BJ (cell line): ENCODE measurements at regions not wholly inside any gene's neighbourhood (a gene's known extent, or its start where the extent isn't known, plus 50 kb on each side); places are given as distances from the start of the nearest gene placed in this dataset.

Experiments
- CTCF ChIA-PET: fragments of 350-600 bp; formaldehyde crosslinking; extraction: SDS; loops from one replicate; lab custom pipeline; 2021; ENCODE audit warnings: antibody characterized with exemption, inconsistent platforms; lab: Yijun Ruan, JAX
- POLR2A ChIA-PET: fragments of 300-600 bp; sonication (Branson Sonifier 250); formaldehyde crosslinking; extraction: SDS; loops from one replicate; lab custom pipeline; 2021; ENCODE audit warnings: antibody characterized with exemption; lab: Charles Lee
- DNase-seq: peaks from one replicate; pipeline ENCODE4 v3.0.0-alpha.2; 2011; ENCODE audit warnings: low read depth
- H3K27me3 ChIP-seq: 2 replicates; pipeline ENCODE4 v1.6.0; 2011; ENCODE audit warnings: low read length; ENCODE audit not compliant: control insufficient read depth, insufficient read depth
- H3K36me3 ChIP-seq: 2 replicates; pipeline ENCODE4 v1.5.1; 2011; ENCODE audit warnings: low read length; ENCODE audit not compliant: control insufficient read depth, insufficient read depth
- H3K4me3 ChIP-seq: 2 replicates; pipeline ENCODE4 v1.5.1; 2011; ENCODE audit warnings: low read depth, mild to moderate bottlenecking, control low read depth, low read length
- TF ChIP-seq, protein P1 (sequence below): IDR thresholded peaks from 2 replicates; pipeline ENCODE4 v1.5.1; 2011; ENCODE audit warnings: low read depth, mild to moderate bottlenecking, control low read depth, inconsistent platforms, low read length, moderate library complexity; ENCODE audit not compliant: insufficient read depth

DNA sequence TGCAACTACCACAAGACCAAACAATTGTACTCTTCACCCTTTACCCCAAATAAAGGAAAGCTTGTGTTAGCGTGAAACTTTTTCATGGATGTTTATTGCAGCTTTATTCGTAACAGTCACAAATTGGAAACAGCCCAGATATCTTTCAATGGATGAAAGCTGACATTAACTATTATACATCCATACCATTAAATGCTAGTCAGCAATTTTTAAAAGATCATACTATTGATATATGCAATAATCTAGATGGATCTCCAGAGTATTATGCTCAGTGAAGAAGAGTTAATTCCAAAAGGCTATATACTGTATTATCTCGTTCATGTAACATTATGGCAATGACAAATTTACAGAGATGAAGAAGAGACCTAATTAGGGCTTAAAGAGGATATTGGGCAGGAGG, 1491.2 kb upstream of the CDH8 start:
- CTCF ChIA-PET, result no interaction called here
- POLR2A ChIA-PET, result no interaction called here
- DNase-seq, result no peak
- Histone ChIP-seq H3K36me3 (no peaks in the 10 kb centered on the region), H3K4me3 (no peak overlapping the region), H3K27me3 (no peaks in the 10 kb centered on the region)
- TF ChIP-seq, protein P1, sequence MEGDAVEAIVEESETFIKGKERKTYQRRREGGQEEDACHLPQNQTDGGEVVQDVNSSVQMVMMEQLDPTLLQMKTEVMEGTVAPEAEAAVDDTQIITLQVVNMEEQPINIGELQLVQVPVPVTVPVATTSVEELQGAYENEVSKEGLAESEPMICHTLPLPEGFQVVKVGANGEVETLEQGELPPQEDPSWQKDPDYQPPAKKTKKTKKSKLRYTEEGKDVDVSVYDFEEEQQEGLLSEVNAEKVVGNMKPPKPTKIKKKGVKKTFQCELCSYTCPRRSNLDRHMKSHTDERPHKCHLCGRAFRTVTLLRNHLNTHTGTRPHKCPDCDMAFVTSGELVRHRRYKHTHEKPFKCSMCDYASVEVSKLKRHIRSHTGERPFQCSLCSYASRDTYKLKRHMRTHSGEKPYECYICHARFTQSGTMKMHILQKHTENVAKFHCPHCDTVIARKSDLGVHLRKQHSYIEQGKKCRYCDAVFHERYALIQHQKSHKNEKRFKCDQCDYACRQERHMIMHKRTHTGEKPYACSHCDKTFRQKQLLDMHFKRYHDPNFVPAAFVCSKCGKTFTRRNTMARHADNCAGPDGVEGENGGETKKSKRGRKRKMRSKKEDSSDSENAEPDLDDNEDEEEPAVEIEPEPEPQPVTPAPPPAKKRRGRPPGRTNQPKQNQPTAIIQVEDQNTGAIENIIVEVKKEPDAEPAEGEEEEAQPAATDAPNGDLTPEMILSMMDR, result no peak

DNA sequence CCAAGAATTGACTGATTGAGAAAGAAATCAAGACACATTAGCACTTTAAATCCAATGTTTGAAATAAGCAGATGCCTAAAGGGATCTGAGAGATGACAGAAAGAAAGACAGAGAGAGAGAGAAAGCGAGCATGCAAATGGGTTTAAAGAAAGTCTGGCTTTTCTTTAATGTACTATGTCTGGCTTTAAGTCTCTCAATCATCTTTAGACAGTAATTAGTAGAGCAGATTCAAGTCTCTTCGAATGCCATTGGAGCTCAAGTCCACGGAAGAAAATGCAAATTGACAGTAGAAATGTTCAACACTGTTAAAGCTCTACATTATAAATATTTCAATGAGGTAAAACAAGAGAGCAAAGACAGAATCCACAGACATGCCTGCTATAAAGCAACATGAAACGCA, 1480.2 kb upstream of the CDH8 start:
- CTCF ChIA-PET, result no interaction called here
- Histone ChIP-seq H3K4me3 (no peak overlapping the region), H3K36me3 (no peaks in the 10 kb centered on the region), H3K27me3 (no peaks in the 10 kb centered on the region)
- POLR2A ChIA-PET, result no interaction called here
- TF ChIP-seq, protein P1, result no peak
- no peak for DNase-seq

DNA sequence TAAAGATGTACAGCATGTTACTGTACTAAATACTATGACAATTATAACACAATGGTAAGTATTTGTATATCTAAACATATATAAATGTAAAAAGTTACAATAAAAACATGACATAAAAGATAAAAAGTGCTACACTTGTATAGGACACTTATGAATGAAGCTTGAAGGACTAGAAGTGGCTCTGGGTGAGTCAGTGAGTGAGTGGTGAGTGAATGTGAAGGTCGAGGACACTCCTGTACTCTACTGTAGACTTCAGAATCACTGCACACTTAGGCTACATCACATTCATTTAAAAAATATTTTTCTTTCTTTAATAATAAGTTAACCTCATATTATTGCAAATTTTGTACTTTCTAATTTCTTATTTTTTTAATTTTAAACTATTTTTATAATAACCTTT, 1476.7 kb upstream of the CDH8 start:
- H3K36me3 ChIP-seq, result no peaks in the 10 kb centered on the region
- POLR2A ChIA-PET, result no interaction called here
- CTCF ChIA-PET, result interaction anchor here (0.8 kb wide), 1 partner anchor 11 kb away, joined by 4 read pairs; no protein-coding TSS in a partner anchor
- DNase-seq, result no peak
- TF ChIP-seq, protein P1, result no peak
- no peaks in the 10 kb centered on the region for H3K27me3 ChIP-seq
- no peak overlapping the region for H3K4me3 ChIP-seq

DNA sequence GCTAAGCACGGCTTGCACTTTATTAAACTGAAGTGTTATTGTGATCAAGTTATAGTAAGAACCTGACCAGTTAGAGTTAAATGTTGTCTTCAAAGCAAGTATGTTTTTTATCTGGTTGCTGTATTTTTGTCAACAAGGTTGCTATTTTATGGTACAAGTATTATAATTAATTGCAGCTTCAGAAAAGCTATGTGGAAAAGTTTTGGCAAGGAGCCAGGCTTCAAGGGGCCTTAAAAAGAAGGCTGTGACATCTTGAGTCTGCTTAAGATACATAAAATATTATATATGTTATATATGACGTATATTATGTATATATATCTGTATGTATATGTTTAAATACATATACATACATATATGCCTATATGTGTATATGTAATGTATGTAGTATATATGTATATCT, 1461.2 kb upstream of the CDH8 start:
- CTCF ChIA-PET, result no interaction called here
- POLR2A ChIA-PET, result no interaction called here
- Histone ChIP-seq H3K4me3 (no peak overlapping the region), H3K36me3 (no peaks in the 10 kb centered on the region), H3K27me3 (no peaks in the 10 kb centered on the region)
- TF ChIP-seq, protein P1, result no peak
- no peak for DNase-seq

DNA sequence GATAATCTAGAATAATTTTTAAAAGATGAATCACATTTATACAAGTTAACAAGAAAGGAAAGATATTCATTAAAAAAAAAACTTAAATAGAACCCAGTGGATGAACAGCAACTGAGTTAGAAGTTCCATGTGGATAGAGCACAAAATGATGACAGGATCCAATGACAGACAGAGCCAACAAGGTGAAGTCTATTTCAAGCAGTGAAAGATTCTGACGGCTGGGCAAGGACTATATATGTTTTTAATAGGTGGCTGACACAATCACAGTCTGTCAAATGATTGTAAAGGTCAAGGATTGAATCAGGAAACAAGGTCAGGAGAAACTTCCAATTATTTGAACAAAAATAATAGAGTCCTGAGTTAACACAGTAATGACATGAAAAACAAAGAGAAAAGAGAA, 1460.0 kb upstream of the CDH8 start:
- TF ChIP-seq, protein P1, result no peak
- CTCF ChIA-PET, result no interaction called here
- POLR2A ChIA-PET, result no interaction called here
- Histone ChIP-seq H3K36me3 (no peaks in the 10 kb centered on the region), H3K27me3 (no peaks in the 10 kb centered on the region), H3K4me3 (no peak overlapping the region)
- DNase-seq, result no peak
